ENCODE measurements at regions not wholly inside any gene's neighbourhood (a gene's known extent, or its start where the extent isn't known, plus 50 kb on each side); places are given as distances from the start of the nearest gene placed in this dataset.
"Not testable (repeated sequence)": the region's sequence is repeated elsewhere in the genome, so short reads cannot be mapped to it uniquely, and the experiment has no call there.

- H3K9me3 ChIP-seq, result no peaks in the 10 kb centered on the region
- H3K27me3 ChIP-seq, result no peaks in the 10 kb centered on the region
- no peak overlapping the region for H3K4me3 ChIP-seq
- no peak for DNase-seq
- H3K36me3 ChIP-seq, result no peaks in the 10 kb centered on the region
These were observed 416.7 kb upstream of the MAOA start for GRCh38 chrX:43239356-43239755.

GRCh38 chrX:43255596-43255995, 400.5 kb upstream of the MAOA start:
- Histone ChIP-seq H3K27me3 (no peaks in the 10 kb centered on the region), H3K4me3 (no peak overlapping the region), H3K36me3 (no peaks in the 10 kb centered on the region), H3K9me3 (no peaks in the 10 kb centered on the region)
- DNase-seq, result no peak

- no peaks in the 10 kb centered on the region for H3K9me3 ChIP-seq
- no peaks in the 10 kb centered on the region for H3K36me3 ChIP-seq
- DNase-seq, result no peak
- H3K27me3 ChIP-seq, result no peaks in the 10 kb centered on the region
- H3K4me3 ChIP-seq, result no peak overlapping the region
These were observed 389.6 kb upstream of the MAOA start for GRCh38 chrX:43266487-43266886.

- no peaks in the 10 kb centered on the region for H3K36me3 ChIP-seq
- H3K4me3 ChIP-seq, result no peak overlapping the region
- DNase-seq, result no peak
- no peaks in the 10 kb centered on the region for H3K27me3 ChIP-seq
- no peaks in the 10 kb centered on the region for H3K9me3 ChIP-seq
These were observed 388.4 kb upstream of the MAOA start for GRCh38 chrX:43267652-43268051.

GRCh38 chrX:43269201-43269600, 386.9 kb upstream of the MAOA start:
- Histone ChIP-seq H3K36me3 (no peaks in the 10 kb centered on the region), H3K4me3 (no peak overlapping the region), H3K9me3 (no peaks in the 10 kb centered on the region), H3K27me3 (no peaks in the 10 kb centered on the region)
- no peak for DNase-seq

- no peak overlapping the region for H3K4me3 ChIP-seq
- DNase-seq, result no peak
- H3K9me3 ChIP-seq, result no peaks in the 10 kb centered on the region
- H3K36me3 ChIP-seq, result no peaks in the 10 kb centered on the region
- no peaks in the 10 kb centered on the region for H3K27me3 ChIP-seq
These were observed 378.2 kb upstream of the MAOA start for GRCh38 chrX:43277879-43278278.

- H3K9me3 ChIP-seq, result no peaks in the 10 kb centered on the region
- H3K4me3 ChIP-seq, result no peak overlapping the region
- DNase-seq, result no peak
- H3K36me3 ChIP-seq, result no peaks in the 10 kb centered on the region
- H3K27me3 ChIP-seq, result no peaks in the 10 kb centered on the region
These were observed 377.7 kb upstream of the MAOA start for GRCh38 chrX:43278440-43278839.

GRCh38 chrX:43279341-43279808, 376.7 kb upstream of the MAOA start:
- Histone ChIP-seq H3K36me3 (no peaks in the 10 kb centered on the region), H3K9me3 (no peaks in the 10 kb centered on the region), H3K4me3 (no peak overlapping the region), H3K27me3 (no peaks in the 10 kb centered on the region)
- no peak for DNase-seq

- no peak for DNase-seq
- Histone ChIP-seq H3K36me3 (no peaks in the 10 kb centered on the region), H3K4me3 (no peak overlapping the region), H3K9me3 (no peaks in the 10 kb centered on the region), H3K27me3 (no peaks in the 10 kb centered on the region)
These were observed 372.9 kb upstream of the MAOA start for GRCh38 chrX:43283187-43283586.

- not testable (repeated sequence) for H3K4me3 ChIP-seq, H3K9me3 ChIP-seq, H3K27me3 ChIP-seq, H3K36me3 ChIP-seq, DNase-seq
These were observed 344.5 kb upstream of the MAOA start for GRCh38 chrX:43311625-43312024.

GRCh38 chrX:43313035-43313434, 343.1 kb upstream of the MAOA start:
- H3K36me3 ChIP-seq, result no peaks in the 10 kb centered on the region

GRCh38 chrX:43314525-43314924, 341.6 kb upstream of the MAOA start:
- no peaks in the 10 kb centered on the region for H3K36me3 ChIP-seq
- no peak for DNase-seq
- no peaks in the 10 kb centered on the region for H3K27me3 ChIP-seq
- H3K4me3 ChIP-seq, result no peak overlapping the region
- no peaks in the 10 kb centered on the region for H3K9me3 ChIP-seq

More at GRCh38 chrX:43313035-43313434, 343.1 kb upstream of the MAOA start:
- Histone ChIP-seq H3K9me3 (no peaks in the 10 kb centered on the region), H3K4me3 (no peak overlapping the region), H3K27me3 (no peaks in the 10 kb centered on the region)
- DNase-seq, result no peak

- H3K9me3 ChIP-seq, result no peaks in the 10 kb centered on the region
- H3K4me3 ChIP-seq, result no peak overlapping the region
- H3K27me3 ChIP-seq, result no peaks in the 10 kb centered on the region
- H3K36me3 ChIP-seq, result no peaks in the 10 kb centered on the region
- DNase-seq, result no peak
These were observed 340.5 kb upstream of the MAOA start for GRCh38 chrX:43315622-43316021.

GRCh38 chrX:43316146-43316545, 340.0 kb upstream of the MAOA start:
- no peaks in the 10 kb centered on the region for H3K9me3 ChIP-seq
- DNase-seq, result no peak
- no peaks in the 10 kb centered on the region for H3K27me3 ChIP-seq
- H3K4me3 ChIP-seq, result no peak overlapping the region
- H3K36me3 ChIP-seq, result no peaks in the 10 kb centered on the region

GRCh38 chrX:43317378-43317777, 338.7 kb upstream of the MAOA start:
- Histone ChIP-seq H3K27me3 (no peaks in the 10 kb centered on the region), H3K9me3 (no peaks in the 10 kb centered on the region), H3K36me3 (no peaks in the 10 kb centered on the region), H3K4me3 (no peak overlapping the region)
- DNase-seq, result no peak

- Histone ChIP-seq H3K4me3 (no peak overlapping the region), H3K36me3 (no peaks in the 10 kb centered on the region), H3K9me3 (no peaks in the 10 kb centered on the region), H3K27me3 (no peaks in the 10 kb centered on the region)
- DNase-seq, result no peak
These were observed 327.6 kb upstream of the MAOA start for GRCh38 chrX:43328358-43328946.

- no peak for DNase-seq
- Histone ChIP-seq H3K27me3 (no peaks in the 10 kb centered on the region), H3K36me3 (no peaks in the 10 kb centered on the region), H3K9me3 (no peaks in the 10 kb centered on the region), H3K4me3 (no peak overlapping the region)
These were observed 322.6 kb upstream of the MAOA start for GRCh38 chrX:43333543-43333942.

GRCh38 chrX:43345166-43345565, 310.9 kb upstream of the MAOA start:
- H3K4me3 ChIP-seq, result no peak overlapping the region
- no peaks in the 10 kb centered on the region for H3K36me3 ChIP-seq
- no peak for DNase-seq
- H3K27me3 ChIP-seq, result no peaks in the 10 kb centered on the region
- H3K9me3 ChIP-seq, result no peaks in the 10 kb centered on the region

GRCh38 chrX:43349363-43349762, 306.7 kb upstream of the MAOA start:
- H3K4me3 ChIP-seq, result no peak overlapping the region
- no peaks in the 10 kb centered on the region for H3K36me3 ChIP-seq
- H3K9me3 ChIP-seq, result no peaks in the 10 kb centered on the region
- DNase-seq, result peak; percentile 2
- no peaks in the 10 kb centered on the region for H3K27me3 ChIP-seq

All from MG63 (cell line).